IMR-90 (cell line): ENCODE measurements at regions not wholly inside any gene's neighbourhood (a gene's known extent, or its start where the extent isn't known, plus 50 kb on each side); places are given as distances from the start of the nearest gene placed in this dataset.

Experiments used
- ATAC-seq: fragments of 200-7000 bp; cut with Tn5 transposase; 2 replicates; pipeline ENCODE4 v1.9.1; 2020; ENCODE audit warnings: low read depth, mild to moderate bottlenecking, moderate library complexity
- BruUV-seq: library from RNA; stranded (reverse); fragments of 400-500 nt; replicated peaks from 2 replicates; lab custom pipeline; 2021; lab: Mats Ljungman, UMichigan
- CTCF ChIA-PET: fragments of 300-600 bp; formaldehyde crosslinking; extraction: SDS; loops from one replicate; lab custom pipeline; 2021; ENCODE audit warnings: antibody characterized with exemption; lab: Yijun Ruan, JAX
- POLR2A ChIA-PET: fragments of 300-600 bp; sonication (Branson Sonifier 250); formaldehyde crosslinking; loops from one replicate; lab custom pipeline; 2022; ENCODE audit warnings: antibody characterized with exemption; ENCODE audit not compliant: unreplicated experiment; lab: Charles Lee
- DNase-seq: peaks from one replicate; pipeline ENCODE4 v3.0.0; 2013
- H2AFZ ChIP-seq: replicated peaks from 2 replicates; pipeline ENCODE3; 2013; ENCODE audit warnings: low read length, mild to moderate bottlenecking; ENCODE audit not compliant: poor library complexity
- H2AK5ac ChIP-seq: 2 replicates; pipeline ENCODE4 v1.6.1; 2013; ENCODE audit warnings: low read depth, low read length, inconsistent platforms
- H2AK9ac ChIP-seq: replicated peaks from 2 replicates; pipeline ENCODE3; 2013; ENCODE audit warnings: mild to moderate bottlenecking, low read depth, low read length, moderate library complexity; ENCODE audit not compliant: poor library complexity
- H2BK120ac ChIP-seq: 2 replicates; pipeline ENCODE4 v1.6.1; 2013; ENCODE audit warnings: low read depth, low read length, inconsistent platforms
- H2BK15ac ChIP-seq: 3 replicates; pipeline ENCODE4 v1.6.1; 2013; ENCODE audit warnings: low read depth, low read length, inconsistent platforms
- H2BK20ac ChIP-seq: 2 replicates; pipeline ENCODE4 v1.6.1; 2013; ENCODE audit warnings: low read depth, mild to moderate bottlenecking, inconsistent platforms, low read length, moderate library complexity
- H2BK5ac ChIP-seq: 2 replicates; pipeline ENCODE4 v1.6.1; 2013; ENCODE audit warnings: mild to moderate bottlenecking, low read depth, low read length, inconsistent platforms; ENCODE audit not compliant: poor library complexity, severe bottlenecking
- H3K14ac ChIP-seq: replicated peaks from 2 replicates; pipeline ENCODE4 v1.6.1; 2013; ENCODE audit warnings: low read depth, low read length, inconsistent platforms
- H3K18ac ChIP-seq: 2 replicates; pipeline ENCODE4 v1.6.1; 2013; ENCODE audit warnings: low read depth, low read length, control low read depth
- H3K23ac ChIP-seq: 2 replicates; pipeline ENCODE4 v1.6.1; 2013; ENCODE audit warnings: low read depth, low read length, inconsistent platforms
- H3K27ac ChIP-seq: 2 replicates; pipeline ENCODE4 v1.5.1; 2013; ENCODE audit warnings: mild to moderate bottlenecking, control low read depth, low read length; ENCODE audit not compliant: insufficient read depth
- H3K27me3 ChIP-seq: 2 replicates; pipeline ENCODE4 v1.6.1; 2013; ENCODE audit warnings: low read length; ENCODE audit not compliant: control insufficient read depth, insufficient read depth
- H3K36me3 ChIP-seq: 2 replicates; pipeline ENCODE4 v1.6.1; 2013; ENCODE audit warnings: low read length, mixed read lengths; ENCODE audit not compliant: control insufficient read depth, insufficient read depth
- H3K4ac ChIP-seq: 2 replicates; pipeline ENCODE4 v1.6.1; 2013; ENCODE audit warnings: low read depth, low read length, inconsistent platforms
- H3K4me1 ChIP-seq: 2 replicates; pipeline ENCODE4 v1.6.1; 2013; ENCODE audit warnings: low read length, mixed read lengths; ENCODE audit not compliant: control insufficient read depth, insufficient read depth
- H3K4me2 ChIP-seq: 2 replicates; pipeline ENCODE4 v1.6.1; 2013; ENCODE audit warnings: low read depth, mild to moderate bottlenecking, control low read depth, low read length, moderate library complexity
- H3K4me3 ChIP-seq: 2 replicates; pipeline ENCODE4 v1.5.1; 2013; ENCODE audit warnings: low read depth, mild to moderate bottlenecking, control low read depth, low read length, moderate library complexity; ENCODE audit not compliant: insufficient read depth
- H3K56ac ChIP-seq: 2 replicates; pipeline ENCODE4 v1.6.1; 2013; ENCODE audit warnings: low read length, inconsistent platforms; ENCODE audit not compliant: insufficient read depth; ENCODE audit errors: extremely low read depth
- H3K79me1 ChIP-seq, 2 experiments: 2 replicates each; pipeline ENCODE4 v1.6.1; 2013; ENCODE audit warnings: low read length in 2 of 2, inconsistent platforms in 1 of 2, low read depth in 1 of 2
- H3K9ac ChIP-seq: 2 replicates; pipeline ENCODE4 v1.6.1; 2013; ENCODE audit warnings: low read depth, low read length, control low read depth
- H3K9me1 ChIP-seq: 2 replicates; pipeline ENCODE4 v1.6.1; 2013; ENCODE audit warnings: low read length, inconsistent platforms; ENCODE audit not compliant: insufficient read depth
- H3K9me3 ChIP-seq: 2 replicates; pipeline ENCODE4 v1.6.1; 2013; ENCODE audit warnings: low read length; ENCODE audit not compliant: control insufficient read depth, insufficient read depth
- H4K20me1 ChIP-seq: 2 replicates; pipeline ENCODE4 v1.6.1; 2013; ENCODE audit warnings: low read length, inconsistent platforms; ENCODE audit not compliant: insufficient read depth
- H4K5ac ChIP-seq: 2 replicates; pipeline ENCODE4 v1.6.1; 2013; ENCODE audit warnings: mild to moderate bottlenecking, low read depth, low read length, control low read depth
- H4K8ac ChIP-seq, 2 experiments: 2 replicates each; pipeline ENCODE4 v1.6.1; 2013; ENCODE audit warnings: low read depth in 2 of 2, low read length in 2 of 2, control low read depth in 1 of 2, inconsistent platforms in 1 of 2
- H4K91ac ChIP-seq: 2 replicates; pipeline ENCODE4 v1.6.1; 2013; ENCODE audit warnings: low read depth, low read length, inconsistent platforms; ENCODE audit not compliant: insufficient read depth
- BHLHE40 ChIP-seq: fragments of 150-350 bp; IDR thresholded peaks from 2 replicates; pipeline ENCODE4 v1.6.1; 2016; ENCODE audit warnings: mild to moderate bottlenecking, low read depth, low read length
- CEBPB ChIP-seq: IDR thresholded peaks from 2 replicates; pipeline ENCODE4 v1.6.1; 2012; ENCODE audit warnings: low read depth, low read length, improper control_type of control experiment
- ELK1 ChIP-seq: fragments of 150-350 bp; IDR thresholded peaks from 2 replicates; pipeline ENCODE4 v1.6.1; 2016; ENCODE audit warnings: low read depth, mild to moderate bottlenecking, low read length, moderate library complexity, borderline replicate concordance
- MAFK ChIP-seq: IDR thresholded peaks from 2 replicates; pipeline ENCODE4 v1.6.1; 2012; ENCODE audit warnings: low read depth, low read length, improper control_type of control experiment
- MAZ ChIP-seq: IDR thresholded peaks from 2 replicates; pipeline ENCODE4 v1.6.1; 2012; ENCODE audit warnings: low read depth, mild to moderate bottlenecking, low read length, improper control_type of control experiment, moderate library complexity, borderline replicate concordance
- NFE2L2 ChIP-seq: fragments of 150-350 bp; IDR thresholded peaks from 2 replicates; pipeline ENCODE4 v1.6.1; 2016; ENCODE audit warnings: low read depth, mild to moderate bottlenecking, low read length
- POLR2A ChIP-seq: IDR thresholded peaks from 2 replicates; pipeline ENCODE4 v1.6.1; 2012; ENCODE audit warnings: mild to moderate bottlenecking, low read depth, low read length
- RAD21 ChIP-seq: IDR thresholded peaks from 2 replicates; pipeline ENCODE4 v1.6.1; 2012; ENCODE audit warnings: low read length, improper control_type of control experiment
- RCOR1 ChIP-seq: IDR thresholded peaks from 2 replicates; pipeline ENCODE4 v1.6.1; 2012; ENCODE audit warnings: mild to moderate bottlenecking, low read length, improper control_type of control experiment; ENCODE audit not compliant: insufficient replicate concordance
- RFX5 ChIP-seq: IDR thresholded peaks from 2 replicates; pipeline ENCODE4 v1.8.0; 2012; ENCODE audit warnings: low read depth, mild to moderate bottlenecking, low read length, moderate library complexity
- SMC3 ChIP-seq: fragments of 150-350 bp; IDR thresholded peaks from 2 replicates; pipeline ENCODE4 v1.6.1; 2016; ENCODE audit warnings: low read depth, mild to moderate bottlenecking, antibody characterized with exemption, low read length, moderate library complexity
- USF2 ChIP-seq: fragments of 150-350 bp; IDR thresholded peaks from 2 replicates; pipeline ENCODE4 v1.6.1; 2017; ENCODE audit warnings: mild to moderate bottlenecking, antibody characterized with exemption, low read length, low read depth
- dilution Hi-C: fragments of 300-500 bp; cut with HindIII; formaldehyde crosslinking; loops from one replicate; pipeline ENCODE4 v1.14.3; 2018; ENCODE audit warnings: low sequenced_read_pairs; ENCODE audit not compliant: unreplicated experiment
- in situ Hi-C: fragments of 300-500 bp; cut with MboI; formaldehyde crosslinking; loops from 3 replicates; pipeline ENCODE4 v1.14.3; 2019; ENCODE audit warnings: low sequenced_read_pairs, inconsistent platforms, mixed read lengths
- intact Hi-C: fragments of 100-400 bp; cut with micrococcal nuclease; formaldehyde crosslinking; loops from 2 replicates; pipeline ENCODE4 v1.10.0; 2022
- TF ChIP-seq, protein P1 (sequence below): conservative IDR thresholded peaks from 2 replicates; pipeline ENCODE4 v1.5.1; 2012; ENCODE audit warnings: mild to moderate bottlenecking, low read depth, low read length, improper control_type of control experiment

DNA sequence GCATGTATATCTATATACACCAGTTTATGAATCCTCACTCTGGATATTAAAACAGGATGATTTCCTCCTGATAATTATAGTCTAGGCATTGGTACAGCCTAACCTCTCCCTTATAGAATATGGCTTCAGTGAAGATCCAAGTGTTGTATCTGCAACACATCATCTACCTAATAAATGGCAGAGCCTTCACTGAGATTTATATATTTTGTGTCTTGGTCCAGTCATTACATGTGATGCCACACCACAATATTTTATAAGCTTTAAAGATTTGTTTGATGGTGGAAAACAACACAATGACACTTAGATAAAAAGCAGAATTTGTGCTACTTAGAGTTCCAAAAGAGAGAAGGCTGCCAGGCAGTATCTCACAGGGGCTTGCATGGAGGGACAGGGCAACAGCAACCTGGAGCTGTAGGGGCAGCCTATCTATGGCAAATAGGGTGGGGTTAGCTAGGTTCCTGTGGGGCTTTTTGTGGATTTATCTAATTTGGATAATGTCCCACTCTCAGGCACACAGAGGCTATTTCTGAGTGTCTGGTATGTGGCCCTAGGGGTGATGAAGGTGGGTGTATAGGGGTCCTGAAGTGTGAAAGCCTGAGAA is 1736.7 kb upstream of the PRR20A start:
- H3K36me3 ChIP-seq, result no peaks in the 10 kb centered on the region
- no peaks in the 10 kb centered on the region for H4K20me1 ChIP-seq
- no TSS peak for BruUV-seq
- no peak overlapping the region for H3K27ac ChIP-seq
- H3K9me3 ChIP-seq, result peaks cover 3% of the 10 kb centered on the region; the same call in 1 of the 2 replicates
- DNase-seq (no peak), ATAC-seq (no peak)
- no peak overlapping the region for H2BK15ac ChIP-seq
- POLR2A ChIA-PET, result no interaction called here
- CTCF ChIA-PET, result no interaction called here
- no peak overlapping the region for H2AK9ac ChIP-seq
- no peaks in the 10 kb centered on the region for H3K27me3 ChIP-seq
- H2AK5ac ChIP-seq, result no peak overlapping the region
- H3K4me2 ChIP-seq, result no peak overlapping the region
- H4K8ac ChIP-seq, result no peak overlapping the region
- TF ChIP-seq USF2, result no peak
- no peak for TF ChIP-seq MAFK
- TF ChIP-seq MAZ, result no peak
- TF ChIP-seq POLR2A, result no peak
- no peak for TF ChIP-seq RFX5
- no peak for TF ChIP-seq CEBPB
- no peak for TF ChIP-seq RAD21
- TF ChIP-seq BHLHE40, result no peak
- TF ChIP-seq NFE2L2, result no peak
- no peak for TF ChIP-seq RCOR1
- TF ChIP-seq ELK1, result no peak
- no peak for TF ChIP-seq SMC3
- TF ChIP-seq, protein P1, sequence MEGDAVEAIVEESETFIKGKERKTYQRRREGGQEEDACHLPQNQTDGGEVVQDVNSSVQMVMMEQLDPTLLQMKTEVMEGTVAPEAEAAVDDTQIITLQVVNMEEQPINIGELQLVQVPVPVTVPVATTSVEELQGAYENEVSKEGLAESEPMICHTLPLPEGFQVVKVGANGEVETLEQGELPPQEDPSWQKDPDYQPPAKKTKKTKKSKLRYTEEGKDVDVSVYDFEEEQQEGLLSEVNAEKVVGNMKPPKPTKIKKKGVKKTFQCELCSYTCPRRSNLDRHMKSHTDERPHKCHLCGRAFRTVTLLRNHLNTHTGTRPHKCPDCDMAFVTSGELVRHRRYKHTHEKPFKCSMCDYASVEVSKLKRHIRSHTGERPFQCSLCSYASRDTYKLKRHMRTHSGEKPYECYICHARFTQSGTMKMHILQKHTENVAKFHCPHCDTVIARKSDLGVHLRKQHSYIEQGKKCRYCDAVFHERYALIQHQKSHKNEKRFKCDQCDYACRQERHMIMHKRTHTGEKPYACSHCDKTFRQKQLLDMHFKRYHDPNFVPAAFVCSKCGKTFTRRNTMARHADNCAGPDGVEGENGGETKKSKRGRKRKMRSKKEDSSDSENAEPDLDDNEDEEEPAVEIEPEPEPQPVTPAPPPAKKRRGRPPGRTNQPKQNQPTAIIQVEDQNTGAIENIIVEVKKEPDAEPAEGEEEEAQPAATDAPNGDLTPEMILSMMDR, result no peak
- intact Hi-C loops, result no loop called here
- H4K5ac ChIP-seq, result no peak overlapping the region
- no peak overlapping the region for H2BK5ac ChIP-seq
- H3K4me3 ChIP-seq, result no peak overlapping the region
- no peak overlapping the region for H3K14ac ChIP-seq
- H3K18ac ChIP-seq, result no peak overlapping the region
- in situ Hi-C loops, result no loop called here
- no peak overlapping the region for H3K9ac ChIP-seq
- H3K23ac ChIP-seq, result no peak overlapping the region
- H3K79me1 ChIP-seq, result no peaks in the 10 kb centered on the region
- no peak overlapping the region for H4K91ac ChIP-seq
- H3K56ac ChIP-seq, result no peak overlapping the region
- H3K4me1 ChIP-seq, result no peaks in the 10 kb centered on the region
- no peak overlapping the region for H2BK20ac ChIP-seq
- H3K9me1 ChIP-seq, result no peaks in the 10 kb centered on the region
- no peak overlapping the region for H2BK120ac ChIP-seq
- dilution Hi-C loops, result no loop called here
- H3K4ac ChIP-seq, result no peak overlapping the region
- H2AFZ ChIP-seq, result no peak overlapping the region
